Heart right ventricle (tissue), 16 donors: ENCODE measurements at regions not wholly inside any gene's neighbourhood (a gene's known extent, or its start where the extent isn't known, plus 50 kb on each side); places are given as distances from the start of the nearest gene placed in this dataset.

Source experiments
- ATAC-seq, 8 donors: fragments of 200-7000 bp; cut with Tn5 transposase; one replicate each; pipeline ENCODE4 v1.9.1; 2020; ENCODE audit warnings: mild to moderate bottlenecking in 8 of 8, moderate library complexity in 8 of 8, moderate number of reproducible peaks in 1 of 8
- DNase-seq, 2 donors: peaks; one replicate each; pipeline ENCODE4 v3.0.0-alpha.2; 2020
- H3K27ac ChIP-seq, 10 donors: fragments of 200-600 bp; sonication (generic) in 2 of 10; one replicate each; pipeline versions ENCODE4 v1.5.0 to v1.8.0; 2020 to 2022; ENCODE audit warnings: mild to moderate bottlenecking in 3 of 10
- H3K27me3 ChIP-seq, 7 donors: fragments of 200-600 bp; one replicate each; pipeline ENCODE4 v1.8.0; 2021 to 2022; ENCODE audit warnings: mild to moderate bottlenecking in 2 of 7
- H3K36me3 ChIP-seq, 9 donors: fragments of 200-600 bp; sonication (generic) in 1 of 9; one replicate each; pipeline versions ENCODE4 v1.5.0 to v1.8.0; 2020 to 2022; ENCODE audit warnings: mild to moderate bottlenecking in 2 of 9
- H3K4me1 ChIP-seq, 9 donors: fragments of 200-600 bp; sonication (generic) in 1 of 9; one replicate each; pipeline versions ENCODE4 v1.5.0 to v1.8.0; 2020 to 2022; ENCODE audit warnings: mild to moderate bottlenecking in 4 of 9
- H3K4me3 ChIP-seq, 10 donors: fragments of 200-600 bp; sonication (generic) in 2 of 10; one replicate each; pipeline versions ENCODE4 v1.5.0 to v1.8.0; 2020 to 2022; ENCODE audit warnings: mild to moderate bottlenecking in 7 of 10, moderate library complexity in 2 of 10
- H3K9me3 ChIP-seq, 11 donors: fragments of 200-600 bp in 10 of 11; sonication (generic) in 2 of 11; one replicate each; pipeline versions ENCODE4 v1.5.0 to v1.8.0; 2013 to 2022; ENCODE audit warnings: mild to moderate bottlenecking in 2 of 11, control low read depth in 1 of 11, moderate library complexity in 1 of 11
- CTCF ChIP-seq, 9 donors: fragments of 200-600 bp; sonication (generic) in 2 of 9; IDR thresholded peaks; one replicate each; pipeline versions ENCODE4 v1.5.0 to v1.8.0; 2021 to 2022; ENCODE audit warnings: antibody characterized with exemption in 9 of 9, mild to moderate bottlenecking in 5 of 9, moderate library complexity in 1 of 9
- WGBS, 2 donors: extraction: QIAGEN DNeasy Blood & Tissue Kit; methylation state at CpG; one replicate each; pipeline ENCODE4 v1.1.7; 2013; ENCODE audit warnings: inconsistent platforms in 1 of 2; 5-methylcytosine and 5-hydroxymethylcytosine counted together
- intact Hi-C, 10 donors: fragments of 100-400 bp; cut with DNase I; formaldehyde crosslinking; loops; one replicate each; pipeline versions ENCODE4 v1.11.1 to v1.14.2; 2022
- donor health status: Arrhythmogenic right ventricular cardiomyopathy.
- donor health status: ischemic (EF 13 %, LVEDD 7.1; RV severe dilation, severe dysfunction).
- donor health status: healthy with polysubstance abuse.
- donor health status: DM: no; HTN: yes; CAD: no.
- donor health status: DM: no; HTN: no; CAD: no.
- donor health status: ischemic (EF 25% LVEDD 6.9; RV normal size, moderate dysfunction).
- donor health status: ischemic (EF 25% LVEDD 5.7; RV mildly dilated, moderate dysfunction).
- donor health status: healthy.
- donor health status: DM: yes; HTN: yes; CAD: no.
- donor health status: Ischemic cardiomyopathy.
- donor health status: ischemic (EF 35%, LVEDD 5.7; RV mildly dilated, moderate dysfunction).
- donor health status: nonischemic (EF 11% LVEDD 7.7; RV severe dilation, severe dysfunction).
- donor health status: DM: yes; HTN: yes; CAD: no.
- donor health status: PGD.
- donor health status: ischemic (EF 29% LVEDD 5.4; RV normal size, mild dysfunction).
- donor health status: nonischemic (EF 23%, LVEDD 6.1; RV moderate dilation, normal function).

- Histone ChIP-seq H3K27me3 (no peaks in the 10 kb centered on the region), H3K4me3 (no peak overlapping the region), H3K4me1 (no peaks in the 10 kb centered on the region), H3K27ac (no peak overlapping the region), H3K36me3 (no peaks in the 10 kb centered on the region), H3K9me3 (no peaks in the 10 kb centered on the region)
- intact Hi-C loops: no loop called here
- DNase-seq (no peak), ATAC-seq (no peak)
- 29 to 32% methylated on average over 2 of the region's 2 CpGs for WGBS, 2 donors
- no peak for TF ChIP-seq CTCF (IDR thresholded peaks at IDR 0.05)
Observed at GRCh38 chr6:141965016-141965545, 167.6 kb upstream of the GJE1 start.

GRCh38 chr6:141963543-141964295 lies 169.0 kb upstream of the GJE1 start:
- intact Hi-C loops: no loop called here
- Histone ChIP-seq H3K36me3 (no peaks in the 10 kb centered on the region), H3K9me3 (no peaks in the 10 kb centered on the region), H3K27ac (no peak overlapping the region), H3K4me1 (no peaks in the 10 kb centered on the region), H3K4me3 (no peak overlapping the region), H3K27me3 (no peaks in the 10 kb centered on the region)
- WGBS, 2 donors: 84 to 90% methylated on average over 3 of the region's 3 CpGs
- DNase-seq (no peak), ATAC-seq (no peak)
- TF ChIP-seq CTCF (IDR thresholded peaks at IDR 0.05): no peak

GRCh38 chr6:141957271-141957670 lies 175.5 kb upstream of the GJE1 start:
- H3K9me3 ChIP-seq: peaks cover 0 to 25% (median 0%) of the 10 kb centered on the region in 11 donors
- H3K4me1 ChIP-seq: peaks cover 0 to 6% (median 0%) of the 10 kb centered on the region in 9 donors
- H3K4me3 ChIP-seq: no peak overlapping the region
- H3K27ac ChIP-seq: no peak overlapping the region
- WGBS, 2 donors: 66% methylated on average over 4 of the region's 4 CpGs
- TF ChIP-seq CTCF (IDR thresholded peaks at IDR 0.05): no peak
- DNase-seq (no peak), ATAC-seq (no peak)
- H3K27me3 ChIP-seq: no peaks in the 10 kb centered on the region
- intact Hi-C loops: no loop called here
- no peaks in the 10 kb centered on the region for H3K36me3 ChIP-seq

- intact Hi-C loops: no loop called here
- Histone ChIP-seq H3K4me1 (peaks cover 0 to 6% (median 0%) of the 10 kb centered on the region in 9 donors), H3K36me3 (no peaks in the 10 kb centered on the region), H3K9me3 (peaks cover 0 to 28% (median 0%) of the 10 kb centered on the region in 11 donors), H3K4me3 (no peak overlapping the region), H3K27ac (no peak overlapping the region), H3K27me3 (no peaks in the 10 kb centered on the region)
- ATAC-seq (no peak), DNase-seq (no peak)
- WGBS, 2 donors: 44 to 57% methylated on average over 1 of the region's 1 CpG
- no peak for TF ChIP-seq CTCF (IDR thresholded peaks at IDR 0.05)
Observed at GRCh38 chr6:141956868-141957267, 175.9 kb upstream of the GJE1 start.
